Spleen (tissue), 7 donors: ENCODE measurements at regions not wholly inside any gene's neighbourhood (a gene's known extent, or its start where the extent isn't known, plus 50 kb on each side); places are given as distances from the start of the nearest gene placed in this dataset.

ENCODE experiments used
- CTCF ChIP-seq, 11 experiments: fragments of 200-600 bp in 7 of 11; fragments of 450-650 bp in 4 of 11; sonication (generic) in 4 of 11; IDR thresholded peaks in 8 of 11; conservative IDR thresholded peaks in 3 of 11; 1 replicate in 7 of 11; 2 replicates in 4 of 11; pipeline versions ENCODE4 v1.4.0 to v1.8.0; 2016 to 2021; ENCODE audit warnings: antibody characterized with exemption in 11 of 11, inconsistent platforms in 4 of 11, mild to moderate bottlenecking in 1 of 11
- POLR2A ChIP-seq, 3 donors: fragments of 450-650 bp; IDR thresholded peaks; one replicate each; pipeline ENCODE4 v1.5.1; 2017; ENCODE audit warnings: antibody characterized with exemption in 3 of 3, mild to moderate bottlenecking in 1 of 3
- donor health status: DM: no; HTN: no; CAD: no; lungs with moderate emphysema.
- donor health status: DM: no; HTN: no; CAD: no.
- donor health status: DM: no; HTN: no; CAD: no.

GRCh38 chr4:114078636-114079035, 99.2 kb upstream of the ARSJ start:
- TF ChIP-seq POLR2A (IDR thresholded peaks at IDR 0.05): no peak
- no peak for TF ChIP-seq CTCF (IDR thresholded peaks at IDR 0.05 in 8 of 11, conservative IDR thresholded peaks at IDR 0.05 in 3 of 11)
